NCI-H2227 (cell line): ENCODE measurements at regions not wholly inside any gene's neighbourhood (a gene's known extent, or its start where the extent isn't known, plus 50 kb on each side); places are given as distances from the start of the nearest gene placed in this dataset.
"Not testable (repeated sequence)": the region's sequence is repeated elsewhere in the genome, so short reads cannot be mapped to it uniquely, and the experiment has no call there.

ENCODE experiments used
- DNase-seq: peaks from one replicate; lab custom pipeline; 2025; ENCODE audit not compliant: unreplicated experiment; lab: John Stamatoyannopoulos, UW

DNA sequence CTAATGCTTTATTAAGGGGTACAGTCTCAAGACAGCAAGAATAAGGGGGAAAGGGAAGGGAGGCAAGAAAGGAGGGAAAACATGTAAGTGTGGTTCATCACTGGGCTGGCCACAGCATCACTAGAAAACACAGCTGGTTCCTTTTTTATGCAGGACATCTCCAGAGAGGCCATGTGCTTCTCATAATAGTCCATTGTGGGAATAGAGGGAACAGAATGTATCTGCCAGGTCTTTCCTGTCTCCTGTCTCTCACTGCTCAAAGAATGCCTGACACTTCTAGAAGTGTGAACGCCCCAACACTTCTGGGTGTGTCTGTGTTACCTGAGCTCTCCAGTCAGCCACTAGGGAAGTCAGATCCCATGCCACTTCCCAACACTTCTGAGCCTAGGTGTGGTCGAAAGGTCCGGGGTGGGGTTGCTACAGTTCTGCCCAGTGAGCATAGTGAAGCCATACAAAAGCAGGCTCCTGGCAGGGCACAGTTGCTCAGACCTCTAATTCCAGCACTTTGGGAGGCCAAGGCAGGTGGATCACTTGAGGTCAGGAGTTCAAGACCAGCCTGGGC is 255.6 kb upstream of the SLC30A5 start:
- no peak for DNase-seq

DNA sequence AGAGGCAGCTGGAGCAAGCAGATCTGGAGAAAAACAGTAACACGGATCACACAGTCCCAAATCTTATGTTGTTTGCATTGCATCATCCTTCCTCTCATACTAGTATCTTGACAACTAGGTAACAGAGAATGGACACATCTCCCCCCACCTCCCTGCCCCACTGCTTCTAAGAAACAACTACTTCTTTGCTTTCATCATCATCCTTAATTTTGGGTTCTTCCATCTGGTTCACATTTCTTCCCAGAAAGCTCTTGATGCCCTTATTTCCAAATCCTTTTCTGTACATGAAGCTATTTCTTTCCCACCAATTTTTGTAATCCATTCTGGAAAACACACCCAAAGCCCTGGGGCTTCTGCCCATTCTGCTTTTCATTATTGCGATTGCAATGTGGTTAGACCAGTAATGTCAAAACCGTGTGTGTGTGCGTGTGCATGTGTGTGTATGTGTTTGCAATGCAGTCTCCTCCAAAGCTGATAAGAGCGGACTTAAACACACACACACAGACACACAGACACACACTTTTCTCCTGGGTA is 254.7 kb upstream of the SLC30A5 start:
- DNase-seq = no peak

DNA sequence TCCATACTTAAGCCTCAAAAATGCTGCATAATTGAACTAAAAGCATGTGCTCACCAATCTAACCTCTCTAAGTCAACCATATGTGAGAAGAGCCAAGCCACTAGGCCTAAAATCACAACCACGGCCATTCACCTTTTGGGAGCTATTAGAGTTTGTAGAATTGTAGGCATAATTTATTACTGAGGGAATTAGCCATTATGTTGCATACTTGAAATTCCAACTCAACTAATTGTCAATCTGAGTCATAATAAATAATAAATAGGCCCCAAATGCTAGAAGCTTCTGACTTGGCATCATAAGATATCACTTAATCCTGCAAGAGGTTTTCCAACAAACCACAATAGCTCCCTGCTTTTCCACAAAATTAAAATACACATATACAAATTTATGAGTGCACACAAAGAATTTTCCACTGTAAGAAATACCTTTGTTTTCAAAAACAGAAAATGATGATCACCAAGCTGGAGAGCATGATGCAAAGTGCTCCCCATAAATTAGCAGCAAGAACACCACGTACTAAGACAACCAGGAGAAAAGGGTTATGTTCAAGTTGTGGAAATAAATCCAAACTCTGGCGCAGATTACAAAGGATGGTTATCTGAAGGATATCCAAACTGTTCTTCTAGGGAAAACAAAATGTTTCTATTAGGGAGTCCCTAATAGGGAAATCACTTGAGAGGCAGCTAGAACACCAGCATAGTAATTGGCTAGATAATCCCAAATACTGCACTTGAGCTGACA is 250.0 kb upstream of the SLC30A5 start:
- DNase-seq = no peak

DNA sequence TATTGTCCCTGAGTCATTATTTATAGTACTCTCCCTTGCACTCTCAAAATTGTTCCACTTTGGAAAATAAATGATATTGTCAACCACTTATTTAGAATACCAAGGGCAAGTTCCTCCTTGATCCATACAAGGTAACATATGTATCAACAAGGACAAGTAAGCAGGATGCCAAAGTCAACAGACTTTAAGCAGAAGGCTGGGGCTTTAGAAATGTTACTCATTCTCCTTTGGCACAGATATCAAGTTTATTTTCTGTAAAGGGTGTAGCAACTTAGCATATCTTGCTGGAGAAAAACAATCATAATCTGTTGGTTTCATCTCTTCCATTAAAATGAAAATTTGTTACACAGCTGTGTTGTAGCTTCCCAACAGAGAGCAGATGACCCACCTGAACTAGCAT is 248.7 kb upstream of the SLC30A5 start:
- no peak for DNase-seq

DNA sequence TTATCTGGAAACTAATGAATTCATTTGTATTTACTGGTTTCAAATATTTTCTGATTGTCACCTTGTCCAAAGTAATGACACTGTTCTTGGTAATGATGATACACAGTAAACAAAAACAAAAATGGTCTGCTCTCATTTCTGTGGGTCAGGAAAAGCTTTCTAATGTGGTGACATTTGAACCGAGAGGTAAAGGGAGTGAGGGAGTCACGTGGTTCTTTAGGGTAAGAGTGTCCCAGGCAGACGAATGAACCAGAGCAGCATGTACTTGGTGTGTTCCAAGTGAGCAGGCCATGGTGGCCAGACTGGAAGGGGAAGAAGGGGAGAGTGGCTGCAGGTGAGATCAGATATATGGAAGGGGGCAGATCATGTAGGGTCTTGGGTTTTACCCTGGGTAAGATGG is 247.0 kb upstream of the SLC30A5 start:
- no peak for DNase-seq

DNA sequence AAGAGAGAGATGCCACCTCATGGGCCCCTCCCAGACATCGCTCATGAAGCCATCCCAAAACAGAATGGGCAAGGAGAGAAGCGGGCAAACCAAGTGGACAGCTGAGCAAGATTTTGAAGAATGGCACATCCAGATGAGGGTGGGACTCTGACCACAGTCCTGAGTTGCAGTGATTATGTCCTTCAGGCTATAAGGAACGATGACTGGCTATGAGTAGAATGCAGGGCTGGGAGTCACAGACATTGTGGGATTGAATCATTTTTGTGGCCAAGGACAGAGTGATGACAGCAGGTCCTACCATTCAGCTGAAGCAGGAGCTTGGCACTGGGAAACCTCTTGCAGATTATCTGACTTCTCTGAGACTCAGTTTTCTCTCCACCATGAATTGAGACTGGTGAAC is 245.7 kb upstream of the SLC30A5 start:
- DNase-seq = no peak

DNA sequence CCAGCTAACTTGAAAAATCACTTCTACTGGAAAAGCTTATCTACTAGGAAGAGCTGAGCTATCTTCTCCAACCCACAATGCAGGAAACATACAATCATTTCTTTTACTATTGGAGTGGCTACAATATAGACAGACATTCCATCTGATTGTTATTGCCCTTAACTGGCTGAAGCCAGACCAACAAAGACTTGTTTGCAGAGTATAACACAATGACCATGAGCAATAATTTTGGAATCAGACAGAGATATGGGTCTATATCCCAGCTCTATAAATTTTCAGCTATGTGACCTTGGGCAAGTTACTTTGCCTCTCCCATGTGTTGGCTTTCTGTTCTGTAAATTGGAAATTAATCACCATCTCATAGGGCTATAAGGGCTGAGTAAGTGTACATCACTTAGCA is 244.7 kb upstream of the SLC30A5 start:
- DNase-seq = no peak

DNA sequence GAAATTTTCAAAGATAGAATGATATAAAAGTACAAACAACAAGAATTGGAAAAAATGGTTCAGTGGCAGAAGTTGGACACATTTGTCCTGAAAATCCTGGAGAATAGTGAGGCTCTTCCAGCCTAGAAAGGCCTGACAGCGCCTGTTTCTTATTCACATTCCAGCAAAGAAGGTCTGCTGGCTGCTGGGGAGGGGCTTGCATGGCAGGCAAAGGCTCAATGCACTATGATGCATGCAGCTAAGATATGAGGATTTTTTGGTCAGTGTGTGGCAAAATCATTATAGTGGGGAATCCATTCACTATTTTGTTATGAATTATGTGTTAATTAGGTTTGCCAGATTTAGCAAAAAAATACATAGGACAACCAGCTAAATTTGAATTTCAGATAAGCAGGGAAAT is 243.9 kb upstream of the SLC30A5 start:
- no peak for DNase-seq

DNA sequence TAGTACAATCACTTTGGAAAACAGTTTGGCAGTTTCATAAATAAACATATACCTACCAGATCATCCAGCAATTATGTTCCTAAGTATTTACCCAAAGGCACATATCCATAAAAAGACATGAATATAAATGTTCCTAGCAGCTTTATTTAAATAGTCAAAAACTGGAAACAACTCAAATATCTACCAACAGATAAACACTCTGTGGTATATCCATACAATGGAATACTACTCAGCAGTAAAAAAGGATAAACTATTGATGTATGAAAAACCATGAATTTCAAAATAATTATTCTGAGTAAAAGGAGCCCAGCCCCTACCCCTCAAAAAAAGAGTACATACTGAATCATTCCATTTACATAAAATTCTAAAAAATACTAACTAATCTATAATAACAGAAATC is 232.7 kb upstream of the SLC30A5 start:
- no peak for DNase-seq

DNA sequence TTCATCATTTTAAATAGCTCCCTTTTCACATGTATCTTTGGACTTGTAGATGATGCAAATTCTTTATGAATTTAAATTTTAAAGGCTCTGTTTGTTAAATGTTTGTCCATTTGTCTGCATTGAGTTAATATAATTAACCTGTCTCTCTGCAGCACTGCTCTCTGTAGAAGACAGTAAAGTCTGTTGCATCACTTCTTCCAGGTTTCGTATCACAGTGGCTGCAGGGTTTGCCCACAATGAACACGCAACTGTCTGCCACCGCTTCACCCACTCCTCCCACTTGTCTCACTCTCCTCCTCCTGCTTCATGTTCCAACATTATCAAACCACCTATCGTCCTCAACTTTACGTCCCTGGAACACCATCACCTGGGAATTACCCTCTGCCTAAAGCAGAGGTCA is 231.3 kb upstream of the SLC30A5 start:
- no peak for DNase-seq

DNA sequence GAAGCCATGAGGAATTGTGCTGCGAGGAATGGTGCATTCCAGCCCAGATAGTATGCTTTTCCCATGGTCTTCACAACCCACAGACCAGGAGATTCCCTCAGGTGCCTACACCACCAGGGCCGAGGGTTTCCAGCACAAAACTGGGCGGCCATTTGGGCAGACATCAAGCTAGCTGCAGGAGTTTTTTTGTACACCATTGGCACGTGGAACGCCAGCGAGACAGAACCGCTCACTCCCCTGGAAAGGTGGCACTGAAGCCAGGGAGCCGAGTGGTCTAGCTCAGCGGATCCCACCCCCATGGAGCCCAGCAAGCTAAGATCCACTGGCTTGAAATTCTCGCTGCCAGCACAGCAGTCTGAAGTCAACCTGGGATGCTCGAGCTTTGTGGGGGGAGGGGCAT is 228.6 kb upstream of the SLC30A5 start:
- not testable (repeated sequence) for DNase-seq

DNA sequence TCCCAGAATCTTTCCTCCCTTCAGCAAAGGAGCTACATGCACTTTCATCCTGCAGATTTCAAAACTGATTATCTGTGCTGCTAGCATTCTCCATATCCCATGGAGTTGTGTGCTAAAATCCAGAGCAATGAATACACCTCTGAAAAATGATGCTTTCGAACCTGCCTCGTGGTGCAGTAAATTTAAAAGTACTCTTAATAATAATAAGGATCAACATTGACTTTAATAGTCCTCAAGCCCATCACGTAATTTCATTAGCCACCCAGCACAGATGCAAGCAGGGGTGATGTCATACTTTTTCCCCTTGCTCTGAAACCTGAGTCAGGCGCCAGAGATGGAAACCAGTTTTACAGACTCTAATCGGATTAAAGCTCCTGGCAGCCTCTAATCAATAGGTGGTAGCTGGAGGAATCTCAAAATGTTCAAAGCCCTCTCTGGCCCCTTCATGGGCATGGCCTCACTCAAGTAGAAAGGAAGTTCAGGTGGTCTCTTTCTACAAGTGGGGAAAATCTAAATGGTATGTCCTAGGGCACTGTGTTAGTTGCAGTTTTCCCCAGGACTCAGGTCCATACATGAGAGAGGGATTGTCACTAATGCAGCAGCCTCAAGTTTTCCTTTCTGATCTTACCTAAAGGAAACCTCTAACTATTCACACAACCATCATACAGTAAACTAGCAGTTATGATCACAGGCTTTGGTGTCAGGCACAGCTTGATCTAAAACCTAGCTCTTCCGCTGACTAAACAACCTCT is 221.6 kb upstream of the SLC30A5 start:
- no peak for DNase-seq

DNA sequence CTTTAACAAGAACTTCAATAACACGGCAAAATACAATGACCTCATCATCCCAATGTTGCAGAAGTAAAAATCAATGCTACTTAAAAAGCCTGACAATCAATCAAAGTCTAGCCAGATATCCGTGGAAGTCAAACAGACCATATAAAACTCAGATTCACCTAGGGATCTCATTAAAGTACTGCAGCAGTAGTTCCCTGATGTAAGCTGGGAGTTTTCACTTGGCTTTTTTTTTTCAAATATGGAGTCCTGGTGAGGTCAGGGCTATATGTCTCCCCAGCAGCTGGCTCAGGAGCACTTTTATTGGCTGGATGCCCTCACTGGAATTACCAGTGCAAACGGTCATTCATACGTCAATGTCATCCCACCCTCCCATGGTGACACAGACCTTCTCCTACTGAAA is 220.6 kb upstream of the SLC30A5 start:
- DNase-seq = no peak

DNA sequence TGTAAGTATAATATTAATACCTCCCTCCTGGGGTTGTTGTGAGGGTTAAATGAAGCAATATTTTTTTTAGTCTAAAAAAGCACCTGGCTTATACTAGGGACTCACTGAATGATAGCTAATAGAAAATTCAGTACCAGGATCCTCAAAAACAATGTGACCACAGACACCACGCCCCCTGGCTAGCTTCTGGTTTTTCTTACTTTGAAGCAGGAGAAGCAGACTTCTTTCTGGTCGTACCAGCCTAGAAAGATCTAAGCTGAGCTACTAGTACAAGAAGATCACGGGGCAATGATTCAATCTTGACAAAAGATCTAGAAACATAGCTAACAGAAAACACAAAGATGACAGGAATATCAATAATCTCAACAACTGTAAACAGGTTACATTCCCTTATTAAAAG is 218.5 kb upstream of the SLC30A5 start:
- no peak for DNase-seq

DNA sequence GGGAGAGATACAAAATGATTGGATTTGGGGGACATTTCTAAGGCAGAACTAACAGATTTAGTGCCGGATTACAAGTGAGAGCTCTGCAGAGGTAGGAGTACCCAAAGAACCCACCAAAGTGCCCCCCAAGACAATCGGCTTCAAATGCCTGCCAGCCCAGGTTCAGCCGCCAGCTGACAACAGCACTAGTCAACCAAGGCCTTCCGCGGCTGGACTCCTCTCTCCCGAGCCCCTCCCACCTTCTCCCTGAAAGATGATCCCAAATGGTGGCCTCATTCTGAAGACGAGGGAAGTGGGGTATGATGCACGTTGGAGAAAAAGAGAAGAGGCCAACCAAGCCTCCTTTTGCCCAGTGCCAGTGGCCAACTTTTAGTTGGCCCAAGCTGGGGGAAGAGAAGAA is 210.4 kb upstream of the SLC30A5 start:
- no peak for DNase-seq

DNA sequence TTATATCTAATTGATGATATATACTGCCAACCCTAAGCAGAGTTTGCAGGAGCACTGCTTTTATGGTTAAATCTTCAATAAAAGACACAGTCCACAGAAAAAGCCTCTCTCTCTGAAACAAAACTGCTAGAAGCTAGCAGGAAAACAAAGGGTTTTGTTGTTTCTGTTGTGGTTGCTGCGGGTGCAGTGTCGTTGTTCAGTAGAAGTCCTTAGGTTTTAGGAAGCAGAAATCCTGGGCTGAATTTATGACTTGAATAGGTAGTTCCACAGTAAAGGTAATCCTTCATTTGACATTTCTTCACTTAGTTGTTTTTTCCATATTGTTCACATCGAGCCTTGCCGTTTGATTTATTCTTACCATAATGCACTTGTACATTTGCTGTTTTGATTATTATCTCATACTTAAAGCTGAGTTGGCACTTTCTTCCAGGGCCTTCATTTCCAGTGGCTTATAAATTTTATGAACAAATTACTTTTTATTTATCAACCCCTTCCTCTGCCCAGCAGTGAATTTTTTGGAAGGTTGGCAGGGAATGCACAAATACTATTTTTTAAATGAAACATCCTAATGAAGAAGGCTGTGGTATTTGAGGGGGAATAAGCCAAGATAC is 209.6 kb upstream of the SLC30A5 start:
- no peak for DNase-seq

DNA sequence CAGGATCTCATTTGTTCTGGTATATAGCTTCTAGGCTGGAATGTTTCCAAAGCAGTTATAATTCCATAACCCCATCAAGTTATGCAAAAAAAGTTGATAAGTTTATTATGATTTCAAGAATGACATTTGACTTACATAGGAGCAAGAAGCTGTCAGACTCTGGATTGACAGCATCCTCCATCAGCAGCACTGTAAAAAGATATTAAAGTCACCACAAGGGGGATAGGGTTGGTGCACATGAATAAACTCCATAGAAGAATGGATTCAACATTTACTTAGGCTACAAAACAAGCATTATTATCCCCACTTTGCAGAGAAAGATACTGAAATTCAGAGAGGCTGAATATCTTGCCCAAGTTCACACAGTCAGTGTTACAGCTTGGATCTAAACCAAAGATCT is 208.9 kb upstream of the SLC30A5 start:
- no peak for DNase-seq

DNA sequence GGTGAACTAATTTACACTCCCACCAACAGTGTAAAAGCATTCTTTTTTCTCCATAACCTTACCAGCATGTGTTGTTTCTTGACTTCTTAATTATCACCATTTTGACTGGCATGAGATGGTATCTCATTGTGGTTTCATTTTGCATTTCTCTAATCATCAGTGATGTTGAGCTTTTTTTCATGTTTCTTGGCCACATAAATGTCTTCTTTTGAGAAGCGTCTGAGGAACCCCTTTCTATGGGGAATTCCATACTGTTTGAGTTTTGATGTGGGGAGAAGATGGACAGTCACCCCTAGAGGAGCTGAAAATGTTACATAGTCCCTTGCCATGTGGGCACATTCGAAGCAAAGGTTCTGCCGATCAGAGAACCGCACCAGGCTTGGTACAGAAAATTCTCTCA is 207.0 kb upstream of the SLC30A5 start:
- DNase-seq = no peak

DNA sequence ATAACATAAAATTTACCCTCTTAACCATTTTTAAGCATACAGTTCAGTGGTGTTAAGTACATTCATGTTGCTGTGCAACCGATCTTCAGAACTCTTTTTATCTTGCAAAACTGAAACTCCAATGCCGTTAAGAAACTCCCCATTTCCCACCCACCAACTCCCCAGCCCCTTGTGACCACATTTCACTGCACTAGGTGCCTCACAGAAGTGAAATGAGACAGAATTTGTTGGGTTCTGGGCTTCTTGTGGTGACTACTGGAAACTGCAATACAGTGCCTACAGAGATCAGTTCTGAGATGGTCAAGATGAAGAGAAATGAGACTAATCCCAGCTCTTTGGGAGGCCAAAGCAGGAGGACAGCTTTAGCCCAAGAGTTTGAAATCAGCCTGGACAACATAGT is 202.1 kb upstream of the SLC30A5 start:
- no peak for DNase-seq

DNA sequence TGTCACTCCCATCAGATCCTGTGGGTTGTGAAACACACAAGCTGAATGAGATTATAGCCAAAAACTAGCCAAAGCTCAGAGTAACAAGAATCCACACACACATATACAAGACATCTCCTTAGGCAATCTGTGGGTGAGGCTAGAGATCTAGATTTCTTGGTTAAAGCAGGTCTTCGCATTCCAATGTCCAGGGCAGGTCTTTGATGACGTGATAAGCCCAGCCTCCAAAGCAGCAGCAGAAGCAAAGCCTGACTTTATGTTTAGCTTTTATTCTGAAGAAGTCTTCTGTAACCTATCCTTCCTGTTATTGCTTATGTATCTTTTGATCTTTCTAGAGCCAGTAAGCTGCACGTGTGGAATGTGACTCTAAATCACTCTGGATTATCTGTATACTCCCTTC is 199.1 kb upstream of the SLC30A5 start:
- no peak for DNase-seq

DNA sequence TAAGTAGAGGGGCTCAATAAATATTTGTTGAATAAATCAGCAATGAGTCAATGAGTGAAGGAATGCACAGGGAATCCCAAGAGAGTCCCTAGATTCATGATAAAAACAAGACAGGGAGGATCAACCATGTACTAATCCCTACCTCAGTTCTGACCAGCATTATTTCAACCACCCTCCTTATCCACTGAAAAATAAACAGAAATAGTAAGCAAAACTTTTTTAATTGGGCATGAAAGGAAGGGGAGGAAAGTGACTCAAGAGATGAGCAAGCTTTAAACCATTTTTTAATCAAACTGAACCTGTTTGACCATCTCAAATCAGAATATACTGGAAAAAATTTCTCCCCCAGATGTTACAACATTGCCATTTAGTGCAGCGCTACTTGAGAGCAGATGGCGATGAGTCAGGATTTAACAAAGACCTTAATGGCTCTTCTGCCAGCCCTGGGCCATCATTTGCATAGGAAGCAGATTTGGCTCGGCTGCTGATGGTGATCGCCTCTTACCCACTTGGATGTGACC is 194.8 kb upstream of the SLC30A5 start:
- DNase-seq = peak; percentile 3
